ENCODE measurements at regions not wholly inside any gene's neighbourhood (a gene's known extent, or its start where the extent isn't known, plus 50 kb on each side); places are given as distances from the start of the nearest gene placed in this dataset.

- TF ChIP-seq, protein P1, sequence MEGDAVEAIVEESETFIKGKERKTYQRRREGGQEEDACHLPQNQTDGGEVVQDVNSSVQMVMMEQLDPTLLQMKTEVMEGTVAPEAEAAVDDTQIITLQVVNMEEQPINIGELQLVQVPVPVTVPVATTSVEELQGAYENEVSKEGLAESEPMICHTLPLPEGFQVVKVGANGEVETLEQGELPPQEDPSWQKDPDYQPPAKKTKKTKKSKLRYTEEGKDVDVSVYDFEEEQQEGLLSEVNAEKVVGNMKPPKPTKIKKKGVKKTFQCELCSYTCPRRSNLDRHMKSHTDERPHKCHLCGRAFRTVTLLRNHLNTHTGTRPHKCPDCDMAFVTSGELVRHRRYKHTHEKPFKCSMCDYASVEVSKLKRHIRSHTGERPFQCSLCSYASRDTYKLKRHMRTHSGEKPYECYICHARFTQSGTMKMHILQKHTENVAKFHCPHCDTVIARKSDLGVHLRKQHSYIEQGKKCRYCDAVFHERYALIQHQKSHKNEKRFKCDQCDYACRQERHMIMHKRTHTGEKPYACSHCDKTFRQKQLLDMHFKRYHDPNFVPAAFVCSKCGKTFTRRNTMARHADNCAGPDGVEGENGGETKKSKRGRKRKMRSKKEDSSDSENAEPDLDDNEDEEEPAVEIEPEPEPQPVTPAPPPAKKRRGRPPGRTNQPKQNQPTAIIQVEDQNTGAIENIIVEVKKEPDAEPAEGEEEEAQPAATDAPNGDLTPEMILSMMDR (IDR thresholded peaks at IDR 0.05) = no peak
- no peak for TF ChIP-seq POLR2A (IDR thresholded peaks at IDR 0.05)
These were observed 217.3 kb upstream of the MTNR1B start for GRCh38 chr11:92752122-92752521.

Measured in heart left ventricle (tissue), 13 donors.